Activated CD8-positive, alpha-beta T cell treated with anti-CD3 and anti-CD28 coated beads for 36 hours (primary cell): ENCODE measurements at regions not wholly inside any gene's neighbourhood (a gene's known extent, or its start where the extent isn't known, plus 50 kb on each side); places are given as distances from the start of the nearest gene placed in this dataset.

ENCODE experiments used
- ATAC-seq: fragments of 200-7000 bp; cut with Tn5 transposase; one replicate; pipeline ENCODE4 v1.10.0; 2021; ENCODE audit warnings: mild to moderate bottlenecking, moderate library complexity
- CTCF ChIA-PET: fragments of 350-600 bp; sonication (Branson Sonifier 250); formaldehyde crosslinking; loops from one replicate; lab custom pipeline; 2021; ENCODE audit warnings: antibody characterized with exemption; lab: Charles Lee
- POLR2A ChIA-PET: fragments of 350-600 bp; sonication (Branson Sonifier 250); formaldehyde crosslinking; loops from one replicate; lab custom pipeline; 2021; ENCODE audit warnings: antibody characterized with exemption; lab: Charles Lee
- DNase-seq: peaks from one replicate; pipeline ENCODE4 v3.0.0-alpha.2; 2020
- H3K27ac Mint-ChIP-seq: one replicate; pipeline ENCODE4 v1.8.0; 2021; ENCODE audit warnings: mild to moderate bottlenecking, mixed read lengths
- H3K27me3 Mint-ChIP-seq: one replicate; pipeline ENCODE4 v1.8.0; 2021; ENCODE audit warnings: mixed read lengths
- H3K36me3 Mint-ChIP-seq: one replicate; pipeline ENCODE4 v1.8.0; 2021; ENCODE audit warnings: low read depth, mixed read lengths
- H3K4me1 Mint-ChIP-seq: one replicate; pipeline ENCODE4 v1.8.0; 2021; ENCODE audit warnings: low read depth, mixed read lengths
- H3K4me3 Mint-ChIP-seq: one replicate; pipeline ENCODE4 v1.8.0; 2021; ENCODE audit warnings: mild to moderate bottlenecking, moderate library complexity, mixed read lengths
- H3K9me3 Mint-ChIP-seq: one replicate; pipeline ENCODE4 v1.8.0; 2021; ENCODE audit warnings: mixed read lengths
- CTCF ChIP-seq: fragments of 200-600 bp; IDR thresholded peaks from one replicate; pipeline ENCODE4 v1.8.0; 2022; ENCODE audit warnings: antibody characterized with exemption, mild to moderate bottlenecking
- intact Hi-C: fragments of 100-400 bp; cut with micrococcal nuclease; formaldehyde crosslinking; loops from one replicate; pipeline ENCODE4 v1.10.0; 2022

DNA sequence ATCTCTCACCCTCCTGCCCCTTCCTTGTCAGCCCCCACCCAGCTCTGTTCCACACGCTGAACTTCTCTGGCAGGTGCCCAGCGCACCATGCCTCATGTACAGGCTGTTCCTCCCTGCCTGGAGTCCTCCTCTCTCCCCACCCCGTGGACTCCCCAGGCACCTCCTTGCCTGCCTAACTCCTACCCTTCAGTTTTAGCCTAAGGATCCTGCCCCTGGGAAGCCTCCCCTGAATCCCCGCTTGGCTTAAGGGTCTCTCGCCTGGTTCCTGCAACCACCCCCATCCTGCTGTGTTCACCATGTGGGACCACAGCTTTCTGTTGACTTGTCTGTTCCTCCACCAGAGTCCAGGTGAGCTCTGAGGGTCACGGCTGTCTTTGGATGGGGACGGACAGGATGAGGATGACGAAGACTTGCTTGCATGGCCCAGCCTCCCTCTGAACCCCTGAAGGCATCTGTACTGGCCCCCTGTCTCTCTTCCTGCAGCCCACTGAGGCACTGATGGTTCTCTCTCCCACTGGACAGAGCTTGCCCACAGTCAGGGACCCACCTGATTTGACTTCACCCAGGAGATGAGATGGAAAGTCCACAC, 153.2 kb upstream of the C1orf174 start:
- no peaks in the 10 kb centered on the region for H3K4me1 Mint-ChIP-seq
- ChIA-PET CTCF (no interaction called here), POLR2A (no interaction called here)
- no peak overlapping the region for H3K27ac Mint-ChIP-seq
- H3K27me3 Mint-ChIP-seq: peaks cover 5% of the 10 kb centered on the region
- H3K4me3 Mint-ChIP-seq: no peak overlapping the region
- no peaks in the 10 kb centered on the region for H3K36me3 Mint-ChIP-seq
- DNase-seq (no peak), ATAC-seq (no peak)
- intact Hi-C loops: no loop called here
- TF ChIP-seq CTCF: no peak
- no peaks in the 10 kb centered on the region for H3K9me3 Mint-ChIP-seq

DNA sequence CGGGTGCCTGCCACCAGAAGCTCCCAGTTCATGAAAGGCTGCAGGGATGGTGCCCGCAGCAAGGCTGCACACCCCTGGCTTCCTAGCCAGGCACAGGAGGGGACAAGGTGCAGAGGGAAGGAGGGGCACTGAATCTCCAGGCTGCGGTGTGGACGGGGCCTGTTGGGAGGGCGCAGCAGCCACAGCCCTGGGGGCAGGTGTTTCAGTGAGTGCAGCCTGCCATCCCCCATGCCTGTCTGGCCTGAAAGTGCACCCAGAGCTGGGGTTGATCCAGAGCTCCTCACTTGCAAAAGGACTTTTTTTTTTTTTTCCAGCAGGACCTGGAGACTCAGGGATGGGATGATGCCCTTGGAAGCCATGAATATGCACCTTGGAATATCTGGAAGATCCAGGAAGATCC, 153.7 kb upstream of the C1orf174 start:
- Mint-ChIP-seq H3K4me3 (no peak overlapping the region), H3K9me3 (no peaks in the 10 kb centered on the region), H3K27me3 (peaks cover 5% of the 10 kb centered on the region), H3K36me3 (no peaks in the 10 kb centered on the region), H3K4me1 (no peaks in the 10 kb centered on the region), H3K27ac (no peak overlapping the region)
- TF ChIP-seq CTCF: no peak
- ChIA-PET CTCF (no interaction called here), POLR2A (no interaction called here)
- DNase-seq: no peak
- intact Hi-C loops: no loop called here
- ATAC-seq: no peak

GRCh38 chr1:4055294-4055967, 155.4 kb upstream of the C1orf174 start:
- no peak for ATAC-seq
- Mint-ChIP-seq H3K9me3 (no peaks in the 10 kb centered on the region), H3K4me3 (no peak overlapping the region), H3K4me1 (no peaks in the 10 kb centered on the region), H3K27ac (no peak overlapping the region), H3K27me3 (peaks cover 2% of the 10 kb centered on the region), H3K36me3 (no peaks in the 10 kb centered on the region)
- ChIA-PET POLR2A (no interaction called here), CTCF (no interaction called here)
- no peak for TF ChIP-seq CTCF
- intact Hi-C loops: no loop called here
- DNase-seq: no peak

GRCh38 chr1:4056422-4056821, 156.3 kb upstream of the C1orf174 start:
- H3K9me3 Mint-ChIP-seq: no peaks in the 10 kb centered on the region
- peaks cover 2% of the 10 kb centered on the region for H3K27me3 Mint-ChIP-seq
- H3K4me1 Mint-ChIP-seq: no peaks in the 10 kb centered on the region
- no peaks in the 10 kb centered on the region for H3K36me3 Mint-ChIP-seq
- H3K27ac Mint-ChIP-seq: no peak overlapping the region
- intact Hi-C loops: no loop called here
- ChIA-PET POLR2A (no interaction called here), CTCF (no interaction called here)
- no peak overlapping the region for H3K4me3 Mint-ChIP-seq
- TF ChIP-seq CTCF: no peak
- ATAC-seq (no peak), DNase-seq (no peak)

DNA sequence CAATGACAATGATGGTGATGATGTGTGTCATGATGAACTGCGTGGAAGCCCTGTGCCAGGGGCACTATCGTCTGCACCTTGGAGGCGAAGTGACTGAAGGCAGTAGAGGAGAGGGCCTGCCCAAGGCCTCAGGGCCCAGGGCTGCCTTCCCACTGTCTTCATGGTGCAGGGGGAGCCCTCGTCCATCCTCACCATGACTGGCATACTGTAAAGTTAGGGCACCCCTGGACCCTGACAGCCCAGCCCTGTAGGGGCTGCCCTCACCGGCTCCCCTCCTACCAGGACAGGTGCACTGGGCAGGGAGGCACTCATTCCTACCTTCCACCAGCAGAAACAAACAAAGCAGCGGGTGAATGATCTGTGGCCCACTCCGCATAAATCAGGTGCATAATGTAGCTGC, 156.9 kb upstream of the C1orf174 start:
- H3K36me3 Mint-ChIP-seq: no peaks in the 10 kb centered on the region
- ATAC-seq (no peak), DNase-seq (no peak)
- H3K27ac Mint-ChIP-seq: no peak overlapping the region
- H3K4me1 Mint-ChIP-seq: no peaks in the 10 kb centered on the region
- H3K9me3 Mint-ChIP-seq: no peaks in the 10 kb centered on the region
- TF ChIP-seq CTCF: no peak
- POLR2A ChIA-PET: no interaction called here
- H3K27me3 Mint-ChIP-seq: peaks cover 2% of the 10 kb centered on the region
- CTCF ChIA-PET: no interaction called here
- intact Hi-C loops: no loop called here
- no peak overlapping the region for H3K4me3 Mint-ChIP-seq
